DND-41 (cell line): ENCODE measurements at regions not wholly inside any gene's neighbourhood (a gene's known extent, or its start where the extent isn't known, plus 50 kb on each side); places are given as distances from the start of the nearest gene placed in this dataset.

Experiments
- CTCF ChIP-seq: IDR thresholded peaks from 2 replicates; pipeline ENCODE4 v1.5.1; 2012; ENCODE audit warnings: borderline replicate concordance, low read length, moderate library complexity, mild to moderate bottlenecking; ENCODE audit not compliant: poor library complexity, severe bottlenecking; ENCODE audit errors: extremely low read depth
- EZH2 ChIP-seq: IDR thresholded peaks from 3 replicates; pipeline ENCODE4 v1.6.1; 2012; ENCODE audit warnings: borderline replicate concordance, low read depth, mild to moderate bottlenecking, moderate library complexity, low read length, inconsistent platforms; ENCODE audit not compliant: severe bottlenecking

- TF ChIP-seq CTCF (peak; percentile 64), EZH2 (no peak)
Measured at GRCh38 chr2:43136876-43137275, 89.5 kb downstream of the ZFP36L2 start.
